Right lobe of liver (tissue), 4 donors: ENCODE measurements at regions not wholly inside any gene's neighbourhood (a gene's known extent, or its start where the extent isn't known, plus 50 kb on each side); places are given as distances from the start of the nearest gene placed in this dataset.

Experiments
- CTCF ChIP-seq, 4 donors: fragments of 200-600 bp in 3 of 4; fragments of 450-650 bp in 1 of 4; IDR thresholded peaks; one replicate each; pipeline versions ENCODE4 v1.5.1 to v1.8.0; 2016 to 2022; ENCODE audit warnings: antibody characterized with exemption in 4 of 4, mild to moderate bottlenecking in 2 of 4
- POLR2A ChIP-seq: fragments of 450-650 bp; IDR thresholded peaks from one replicate; pipeline ENCODE4 v1.6.1; 2017; ENCODE audit warnings: antibody characterized with exemption, mild to moderate bottlenecking
- donor health status: DM: no; HTN: no; CAD: no.
- donor health status: DM: no; HTN: no; CAD: no.
- donor health status: DM: no; HTN: yes; CAD: no.

GRCh38 chr4:123037804-123038203 is 115.4 kb upstream of the NUDT6 start:
- TF ChIP-seq CTCF (IDR thresholded peaks at IDR 0.05) (no peak), POLR2A (no peak)
